IMR-90 (cell line): ENCODE measurements at regions not wholly inside any gene's neighbourhood (a gene's known extent, or its start where the extent isn't known, plus 50 kb on each side); places are given as distances from the start of the nearest gene placed in this dataset.
"Not testable (repeated sequence)": the region's sequence is repeated elsewhere in the genome, so short reads cannot be mapped to it uniquely, and the experiment has no call there.

ENCODE experiments used
- ATAC-seq: fragments of 200-7000 bp; cut with Tn5 transposase; 2 replicates; pipeline ENCODE4 v1.9.1; 2020; ENCODE audit warnings: low read depth, mild to moderate bottlenecking, moderate library complexity
- BruUV-seq: library from RNA; stranded (reverse); fragments of 400-500 nt; replicated peaks from 2 replicates; lab custom pipeline; 2021; lab: Mats Ljungman, UMichigan
- CTCF ChIA-PET: fragments of 300-600 bp; formaldehyde crosslinking; extraction: SDS; loops from one replicate; lab custom pipeline; 2021; ENCODE audit warnings: antibody characterized with exemption; lab: Yijun Ruan, JAX
- POLR2A ChIA-PET: fragments of 300-600 bp; sonication (Branson Sonifier 250); formaldehyde crosslinking; loops from one replicate; lab custom pipeline; 2022; ENCODE audit warnings: antibody characterized with exemption; ENCODE audit not compliant: unreplicated experiment; lab: Charles Lee
- DNase-seq: peaks from one replicate; pipeline ENCODE4 v3.0.0; 2013
- H2AFZ ChIP-seq: replicated peaks from 2 replicates; pipeline ENCODE3; 2013; ENCODE audit warnings: low read length, mild to moderate bottlenecking; ENCODE audit not compliant: poor library complexity
- H2AK5ac ChIP-seq: 2 replicates; pipeline ENCODE4 v1.6.1; 2013; ENCODE audit warnings: low read depth, low read length, inconsistent platforms
- H2AK9ac ChIP-seq: replicated peaks from 2 replicates; pipeline ENCODE3; 2013; ENCODE audit warnings: mild to moderate bottlenecking, low read depth, low read length, moderate library complexity; ENCODE audit not compliant: poor library complexity
- H2BK120ac ChIP-seq: 2 replicates; pipeline ENCODE4 v1.6.1; 2013; ENCODE audit warnings: low read depth, low read length, inconsistent platforms
- H2BK15ac ChIP-seq: 3 replicates; pipeline ENCODE4 v1.6.1; 2013; ENCODE audit warnings: low read depth, low read length, inconsistent platforms
- H2BK20ac ChIP-seq: 2 replicates; pipeline ENCODE4 v1.6.1; 2013; ENCODE audit warnings: low read depth, mild to moderate bottlenecking, inconsistent platforms, low read length, moderate library complexity
- H2BK5ac ChIP-seq: 2 replicates; pipeline ENCODE4 v1.6.1; 2013; ENCODE audit warnings: mild to moderate bottlenecking, low read depth, low read length, inconsistent platforms; ENCODE audit not compliant: poor library complexity, severe bottlenecking
- H3K14ac ChIP-seq: replicated peaks from 2 replicates; pipeline ENCODE4 v1.6.1; 2013; ENCODE audit warnings: low read depth, low read length, inconsistent platforms
- H3K18ac ChIP-seq: 2 replicates; pipeline ENCODE4 v1.6.1; 2013; ENCODE audit warnings: low read depth, low read length, control low read depth
- H3K23ac ChIP-seq: 2 replicates; pipeline ENCODE4 v1.6.1; 2013; ENCODE audit warnings: low read depth, low read length, inconsistent platforms
- H3K27ac ChIP-seq: 2 replicates; pipeline ENCODE4 v1.5.1; 2013; ENCODE audit warnings: mild to moderate bottlenecking, control low read depth, low read length; ENCODE audit not compliant: insufficient read depth
- H3K27me3 ChIP-seq: 2 replicates; pipeline ENCODE4 v1.6.1; 2013; ENCODE audit warnings: low read length; ENCODE audit not compliant: control insufficient read depth, insufficient read depth
- H3K36me3 ChIP-seq: 2 replicates; pipeline ENCODE4 v1.6.1; 2013; ENCODE audit warnings: low read length, mixed read lengths; ENCODE audit not compliant: control insufficient read depth, insufficient read depth
- H3K4ac ChIP-seq: 2 replicates; pipeline ENCODE4 v1.6.1; 2013; ENCODE audit warnings: low read depth, low read length, inconsistent platforms
- H3K4me1 ChIP-seq: 2 replicates; pipeline ENCODE4 v1.6.1; 2013; ENCODE audit warnings: low read length, mixed read lengths; ENCODE audit not compliant: control insufficient read depth, insufficient read depth
- H3K4me2 ChIP-seq: 2 replicates; pipeline ENCODE4 v1.6.1; 2013; ENCODE audit warnings: low read depth, mild to moderate bottlenecking, control low read depth, low read length, moderate library complexity
- H3K4me3 ChIP-seq: 2 replicates; pipeline ENCODE4 v1.5.1; 2013; ENCODE audit warnings: low read depth, mild to moderate bottlenecking, control low read depth, low read length, moderate library complexity; ENCODE audit not compliant: insufficient read depth
- H3K56ac ChIP-seq: 2 replicates; pipeline ENCODE4 v1.6.1; 2013; ENCODE audit warnings: low read length, inconsistent platforms; ENCODE audit not compliant: insufficient read depth; ENCODE audit errors: extremely low read depth
- H3K79me1 ChIP-seq, 2 experiments: 2 replicates each; pipeline ENCODE4 v1.6.1; 2013; ENCODE audit warnings: low read length in 2 of 2, inconsistent platforms in 1 of 2, low read depth in 1 of 2
- H3K9ac ChIP-seq: 2 replicates; pipeline ENCODE4 v1.6.1; 2013; ENCODE audit warnings: low read depth, low read length, control low read depth
- H3K9me1 ChIP-seq: 2 replicates; pipeline ENCODE4 v1.6.1; 2013; ENCODE audit warnings: low read length, inconsistent platforms; ENCODE audit not compliant: insufficient read depth
- H3K9me3 ChIP-seq: 2 replicates; pipeline ENCODE4 v1.6.1; 2013; ENCODE audit warnings: low read length; ENCODE audit not compliant: control insufficient read depth, insufficient read depth
- H4K20me1 ChIP-seq: 2 replicates; pipeline ENCODE4 v1.6.1; 2013; ENCODE audit warnings: low read length, inconsistent platforms; ENCODE audit not compliant: insufficient read depth
- H4K5ac ChIP-seq: 2 replicates; pipeline ENCODE4 v1.6.1; 2013; ENCODE audit warnings: mild to moderate bottlenecking, low read depth, low read length, control low read depth
- H4K8ac ChIP-seq, 2 experiments: 2 replicates each; pipeline ENCODE4 v1.6.1; 2013; ENCODE audit warnings: low read depth in 2 of 2, low read length in 2 of 2, control low read depth in 1 of 2, inconsistent platforms in 1 of 2
- H4K91ac ChIP-seq: 2 replicates; pipeline ENCODE4 v1.6.1; 2013; ENCODE audit warnings: low read depth, low read length, inconsistent platforms; ENCODE audit not compliant: insufficient read depth
- BHLHE40 ChIP-seq: fragments of 150-350 bp; IDR thresholded peaks from 2 replicates; pipeline ENCODE4 v1.6.1; 2016; ENCODE audit warnings: mild to moderate bottlenecking, low read depth, low read length
- CEBPB ChIP-seq: IDR thresholded peaks from 2 replicates; pipeline ENCODE4 v1.6.1; 2012; ENCODE audit warnings: low read depth, low read length, improper control_type of control experiment
- CHD1 ChIP-seq: IDR thresholded peaks from 2 replicates; pipeline ENCODE4 v1.6.1; 2012; ENCODE audit warnings: low read depth, low read length, improper control_type of control experiment
- FOS ChIP-seq: fragments of 150-350 bp; IDR thresholded peaks from 2 replicates; pipeline ENCODE4 v1.6.1; 2016; ENCODE audit warnings: low read depth, low read length
- MAFK ChIP-seq: IDR thresholded peaks from 2 replicates; pipeline ENCODE4 v1.6.1; 2012; ENCODE audit warnings: low read depth, low read length, improper control_type of control experiment
- MXI1 ChIP-seq: IDR thresholded peaks from 2 replicates; pipeline ENCODE4 v1.6.1; 2012; ENCODE audit warnings: low read depth, mild to moderate bottlenecking, low read length, moderate library complexity, borderline replicate concordance
- NFE2L2 ChIP-seq: fragments of 150-350 bp; IDR thresholded peaks from 2 replicates; pipeline ENCODE4 v1.6.1; 2016; ENCODE audit warnings: low read depth, mild to moderate bottlenecking, low read length
- RAD21 ChIP-seq: IDR thresholded peaks from 2 replicates; pipeline ENCODE4 v1.6.1; 2012; ENCODE audit warnings: low read length, improper control_type of control experiment
- RCOR1 ChIP-seq: IDR thresholded peaks from 2 replicates; pipeline ENCODE4 v1.6.1; 2012; ENCODE audit warnings: mild to moderate bottlenecking, low read length, improper control_type of control experiment; ENCODE audit not compliant: insufficient replicate concordance
- SMC3 ChIP-seq: fragments of 150-350 bp; IDR thresholded peaks from 2 replicates; pipeline ENCODE4 v1.6.1; 2016; ENCODE audit warnings: low read depth, mild to moderate bottlenecking, antibody characterized with exemption, low read length, moderate library complexity
- WGBS, 2 experiments: methylation state at CpG; one replicate each; pipeline versions ENCODE4 v1.1.5 to v1.1.7; 2013; ENCODE audit warnings: missing lambda C conversion rate in 2 of 2; ENCODE audit not compliant: insufficient read length in 1 of 2; ENCODE audit errors: extremely low coverage in 2 of 2; 5-methylcytosine and 5-hydroxymethylcytosine counted together
- dilution Hi-C: fragments of 300-500 bp; cut with HindIII; formaldehyde crosslinking; loops from one replicate; pipeline ENCODE4 v1.14.3; 2018; ENCODE audit warnings: low sequenced_read_pairs; ENCODE audit not compliant: unreplicated experiment
- in situ Hi-C: fragments of 300-500 bp; cut with MboI; formaldehyde crosslinking; loops from 3 replicates; pipeline ENCODE4 v1.14.3; 2019; ENCODE audit warnings: low sequenced_read_pairs, inconsistent platforms, mixed read lengths
- intact Hi-C: fragments of 100-400 bp; cut with micrococcal nuclease; formaldehyde crosslinking; loops from 2 replicates; pipeline ENCODE4 v1.10.0; 2022
- TF ChIP-seq, protein P1 (sequence below): fragments of 150-350 bp; IDR thresholded peaks from 2 replicates; pipeline ENCODE4 v1.6.1; 2016; ENCODE audit warnings: low read depth, mild to moderate bottlenecking, low read length, moderate library complexity, borderline replicate concordance

DNA sequence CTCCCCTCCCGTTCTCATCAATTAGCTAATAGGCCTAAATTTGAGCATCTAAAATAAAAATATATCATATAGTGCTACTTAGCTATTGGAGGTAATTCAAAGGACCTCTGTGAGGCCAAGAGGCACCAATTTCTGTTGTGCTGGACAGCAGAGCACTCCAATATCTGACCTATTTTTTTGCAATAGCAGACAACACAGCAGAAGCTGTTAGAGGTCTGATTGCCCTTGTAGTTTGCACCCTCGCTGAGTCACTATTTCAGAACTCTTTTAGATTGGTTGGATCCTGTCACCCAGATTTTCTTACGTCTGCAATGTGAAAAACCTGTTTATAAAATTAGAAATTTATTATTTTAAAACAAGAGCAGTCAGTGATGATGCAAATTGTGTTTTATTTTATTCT lies 184.1 kb downstream of the CEP135 start:
- Histone ChIP-seq H3K23ac (no peak overlapping the region), H3K9me1 (no peaks in the 10 kb centered on the region), H3K27ac (no peak overlapping the region), H3K4ac (no peak overlapping the region), H2BK120ac (no peak overlapping the region), H3K14ac (no peak overlapping the region), H2BK5ac (no peak overlapping the region), H3K18ac (no peak overlapping the region), H4K91ac (no peak overlapping the region), H3K36me3 (no peaks in the 10 kb centered on the region), H2AK5ac (no peak overlapping the region), H3K4me3 (no peak overlapping the region), H2BK20ac (no peak overlapping the region), H3K9ac (no peak overlapping the region), H3K79me1 (no peaks in the 10 kb centered on the region), H3K27me3 (no peaks in the 10 kb centered on the region), H3K9me3 (no peaks in the 10 kb centered on the region), H4K8ac (no peak overlapping the region), H2BK15ac (no peak overlapping the region), H3K4me2 (no peak overlapping the region), H2AFZ (no peak overlapping the region), H4K20me1 (no peaks in the 10 kb centered on the region), H2AK9ac (no peak overlapping the region), H4K5ac (no peak overlapping the region), H3K4me1 (no peaks in the 10 kb centered on the region; the same call in 1 of the 2 replicates), H3K56ac (no peak overlapping the region)
- TF ChIP-seq, protein P1, sequence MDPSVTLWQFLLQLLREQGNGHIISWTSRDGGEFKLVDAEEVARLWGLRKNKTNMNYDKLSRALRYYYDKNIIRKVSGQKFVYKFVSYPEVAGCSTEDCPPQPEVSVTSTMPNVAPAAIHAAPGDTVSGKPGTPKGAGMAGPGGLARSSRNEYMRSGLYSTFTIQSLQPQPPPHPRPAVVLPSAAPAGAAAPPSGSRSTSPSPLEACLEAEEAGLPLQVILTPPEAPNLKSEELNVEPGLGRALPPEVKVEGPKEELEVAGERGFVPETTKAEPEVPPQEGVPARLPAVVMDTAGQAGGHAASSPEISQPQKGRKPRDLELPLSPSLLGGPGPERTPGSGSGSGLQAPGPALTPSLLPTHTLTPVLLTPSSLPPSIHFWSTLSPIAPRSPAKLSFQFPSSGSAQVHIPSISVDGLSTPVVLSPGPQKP: no peak
- no peak for TF ChIP-seq CEBPB
- no peak for TF ChIP-seq MAFK
- no peak for TF ChIP-seq FOS
- no peak for TF ChIP-seq RCOR1
- TF ChIP-seq BHLHE40: no peak
- TF ChIP-seq SMC3: no peak
- TF ChIP-seq MXI1: no peak
- TF ChIP-seq RAD21: no peak
- TF ChIP-seq CHD1: no peak
- no peak for TF ChIP-seq NFE2L2
- ChIA-PET POLR2A (no interaction called here), CTCF (no interaction called here)
- in situ Hi-C loops (no loop called here), intact Hi-C loops (no loop called here), dilution Hi-C loops (no loop called here)
- WGBS, 2 experiments: no CpG with 5 or more reads among the region's 3 CpGs
- DNase-seq (no peak), ATAC-seq (no peak)
- no TSS peak for BruUV-seq

DNA sequence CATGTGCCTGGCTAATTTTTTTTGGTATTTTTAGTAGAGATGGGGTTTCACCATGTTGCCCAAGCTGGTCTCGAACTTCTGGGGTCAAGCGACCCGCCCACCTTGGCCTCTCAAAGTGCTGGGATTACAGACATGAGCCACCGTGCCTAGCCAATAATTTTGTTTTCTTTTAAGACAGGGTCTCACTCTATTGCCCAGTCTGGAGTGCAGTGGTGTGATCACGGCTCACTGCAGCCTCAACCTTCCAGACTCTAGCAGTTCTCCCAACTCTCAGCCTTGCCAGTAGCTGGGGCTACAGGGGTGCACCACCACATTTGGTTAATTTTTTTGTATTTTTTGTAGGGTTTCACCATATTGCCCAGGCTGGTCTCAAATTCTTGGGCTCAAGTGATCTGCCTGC lies 183.4 kb downstream of the CEP135 start:
- not testable (repeated sequence) for H3K79me1 ChIP-seq

More for the DNA sequence above, 183.4 kb downstream of the CEP135 start:
- H3K9me3 ChIP-seq, H3K36me3 ChIP-seq, H2BK15ac ChIP-seq, H2AFZ ChIP-seq, H2BK120ac ChIP-seq, H4K91ac ChIP-seq, H2AK5ac ChIP-seq, dilution Hi-C loops, H4K8ac ChIP-seq, H3K9ac ChIP-seq, CTCF ChIA-PET, intact Hi-C loops, H4K5ac ChIP-seq, H3K4me1 ChIP-seq, H3K4me3 ChIP-seq, ATAC-seq, H4K20me1 ChIP-seq, POLR2A ChIA-PET, H3K4me2 ChIP-seq, H3K18ac ChIP-seq, DNase-seq, BruUV-seq, H2BK20ac ChIP-seq, H2BK5ac ChIP-seq, H3K27me3 ChIP-seq, in situ Hi-C loops, H3K14ac ChIP-seq, H3K9me1 ChIP-seq, H3K27ac ChIP-seq, H3K56ac ChIP-seq, H3K23ac ChIP-seq, H3K4ac ChIP-seq, H2AK9ac ChIP-seq: not testable (repeated sequence)
- WGBS, 2 experiments: 60% methylated on average over 1 of the region's 5 CpGs; no CpG with 5 or more reads in 1 of the 2 experiments
